ENCODE measurements at regions not wholly inside any gene's neighbourhood (a gene's known extent, or its start where the extent isn't known, plus 50 kb on each side); places are given as distances from the start of the nearest gene placed in this dataset.

GRCh38 chr3:94946683-94947082, 883.8 kb downstream of the NSUN3 start:
- TF ChIP-seq CTCF (IDR thresholded peaks at IDR 0.05; ENCODE audit: low read depth, low read length, missing control alignments), result no peak
- in situ Hi-C loops (cut with HindIII; ENCODE audit: low sequenced_read_pairs), result no loop called here
- no peak overlapping the region for H3K4me3 ChIP-seq (ENCODE audit: low read depth, low read length)
- no peak for DNase-seq (ENCODE audit: low read depth)

GRCh38 chr3:94961423-94962100, 898.7 kb downstream of the NSUN3 start:
- DNase-seq (ENCODE audit: low read depth), result no peak
- in situ Hi-C loops (cut with HindIII; ENCODE audit: low sequenced_read_pairs), result no loop called here
- no peak for TF ChIP-seq CTCF (IDR thresholded peaks at IDR 0.05; ENCODE audit: low read depth, low read length, missing control alignments)
- no peak overlapping the region for H3K4me3 ChIP-seq (ENCODE audit: low read depth, low read length)

- DNase-seq (ENCODE audit: low read depth), result no peak
- in situ Hi-C loops (cut with HindIII; ENCODE audit: low sequenced_read_pairs), result no loop called here
- TF ChIP-seq CTCF (IDR thresholded peaks at IDR 0.05; ENCODE audit: low read depth, low read length, missing control alignments), result no peak
- H3K4me3 ChIP-seq (ENCODE audit: low read depth, low read length), result no peak overlapping the region
Observed at GRCh38 chr3:94965867-94966475, 903.1 kb downstream of the NSUN3 start.

- TF ChIP-seq CTCF (IDR thresholded peaks at IDR 0.05; ENCODE audit: low read depth, low read length, missing control alignments), result no peak
- H3K4me3 ChIP-seq (ENCODE audit: low read depth, low read length), result no peak overlapping the region
- no peak for DNase-seq (ENCODE audit: low read depth)
- in situ Hi-C loops (cut with HindIII; ENCODE audit: low sequenced_read_pairs), result no loop called here
Observed at GRCh38 chr3:94967196-94967595, 904.3 kb downstream of the NSUN3 start.

GRCh38 chr3:94968519-94968918, 905.7 kb downstream of the NSUN3 start:
- no peak overlapping the region for H3K4me3 ChIP-seq (ENCODE audit: low read depth, low read length)
- no peak for DNase-seq (ENCODE audit: low read depth)
- in situ Hi-C loops (cut with HindIII; ENCODE audit: low sequenced_read_pairs), result no loop called here
- no peak for TF ChIP-seq CTCF (IDR thresholded peaks at IDR 0.05; ENCODE audit: low read depth, low read length, missing control alignments)

- in situ Hi-C loops (cut with HindIII; ENCODE audit: low sequenced_read_pairs), result no loop called here
Observed at GRCh38 chr3:94972066-94972465, 909.2 kb downstream of the NSUN3 start.

More at GRCh38 chr3:94972066-94972465, 909.2 kb downstream of the NSUN3 start:
- no peak for TF ChIP-seq CTCF (IDR thresholded peaks at IDR 0.05; ENCODE audit: low read depth, low read length, missing control alignments)
- no peak for DNase-seq (ENCODE audit: low read depth)
- H3K4me3 ChIP-seq (ENCODE audit: low read depth, low read length), result no peak overlapping the region

Data from astrocyte of the cerebellum (primary cell).